ENCODE measurements at regions not wholly inside any gene's neighbourhood (a gene's known extent, or its start where the extent isn't known, plus 50 kb on each side); places are given as distances from the start of the nearest gene placed in this dataset.

DNA sequence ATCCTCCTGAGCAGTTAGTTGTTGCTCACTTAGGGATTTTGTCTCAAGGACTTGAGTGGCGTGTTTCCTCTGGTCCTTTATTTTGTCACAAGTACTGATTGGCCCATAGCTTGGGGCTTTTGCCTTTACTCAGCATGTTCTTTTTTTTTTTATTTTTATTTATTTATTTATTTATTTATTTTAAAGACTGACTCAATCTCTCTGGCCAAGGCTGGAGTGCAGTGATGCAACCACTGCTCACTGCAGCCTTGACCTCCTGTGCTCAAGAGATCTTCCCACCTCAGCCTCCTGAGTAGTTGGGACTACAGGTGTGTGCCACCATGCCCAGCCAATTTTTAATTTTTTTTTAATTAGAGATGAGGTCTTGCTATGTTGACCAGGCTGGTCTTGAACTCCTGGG, 223.9 kb upstream of the TPM1 start:
- Histone ChIP-seq H3K9me3 (no peaks in the 10 kb centered on the region), H3K36me3 (peaks cover 14 to 38% of the 10 kb centered on the region in 2 donors), H3K4me1 (no peaks in the 10 kb centered on the region), H3K27ac (no peak overlapping the region), H3K4me3 (no peak overlapping the region), H3K27me3 (no peaks in the 10 kb centered on the region)
- no peak for DNase-seq (ENCODE audit: low spot score in 2 of 2)
- intact Hi-C loops (cut with DNase I) = no loop called here
- TF ChIP-seq, protein P1, sequence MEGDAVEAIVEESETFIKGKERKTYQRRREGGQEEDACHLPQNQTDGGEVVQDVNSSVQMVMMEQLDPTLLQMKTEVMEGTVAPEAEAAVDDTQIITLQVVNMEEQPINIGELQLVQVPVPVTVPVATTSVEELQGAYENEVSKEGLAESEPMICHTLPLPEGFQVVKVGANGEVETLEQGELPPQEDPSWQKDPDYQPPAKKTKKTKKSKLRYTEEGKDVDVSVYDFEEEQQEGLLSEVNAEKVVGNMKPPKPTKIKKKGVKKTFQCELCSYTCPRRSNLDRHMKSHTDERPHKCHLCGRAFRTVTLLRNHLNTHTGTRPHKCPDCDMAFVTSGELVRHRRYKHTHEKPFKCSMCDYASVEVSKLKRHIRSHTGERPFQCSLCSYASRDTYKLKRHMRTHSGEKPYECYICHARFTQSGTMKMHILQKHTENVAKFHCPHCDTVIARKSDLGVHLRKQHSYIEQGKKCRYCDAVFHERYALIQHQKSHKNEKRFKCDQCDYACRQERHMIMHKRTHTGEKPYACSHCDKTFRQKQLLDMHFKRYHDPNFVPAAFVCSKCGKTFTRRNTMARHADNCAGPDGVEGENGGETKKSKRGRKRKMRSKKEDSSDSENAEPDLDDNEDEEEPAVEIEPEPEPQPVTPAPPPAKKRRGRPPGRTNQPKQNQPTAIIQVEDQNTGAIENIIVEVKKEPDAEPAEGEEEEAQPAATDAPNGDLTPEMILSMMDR (IDR thresholded peaks at IDR 0.05) = no peak

DNA sequence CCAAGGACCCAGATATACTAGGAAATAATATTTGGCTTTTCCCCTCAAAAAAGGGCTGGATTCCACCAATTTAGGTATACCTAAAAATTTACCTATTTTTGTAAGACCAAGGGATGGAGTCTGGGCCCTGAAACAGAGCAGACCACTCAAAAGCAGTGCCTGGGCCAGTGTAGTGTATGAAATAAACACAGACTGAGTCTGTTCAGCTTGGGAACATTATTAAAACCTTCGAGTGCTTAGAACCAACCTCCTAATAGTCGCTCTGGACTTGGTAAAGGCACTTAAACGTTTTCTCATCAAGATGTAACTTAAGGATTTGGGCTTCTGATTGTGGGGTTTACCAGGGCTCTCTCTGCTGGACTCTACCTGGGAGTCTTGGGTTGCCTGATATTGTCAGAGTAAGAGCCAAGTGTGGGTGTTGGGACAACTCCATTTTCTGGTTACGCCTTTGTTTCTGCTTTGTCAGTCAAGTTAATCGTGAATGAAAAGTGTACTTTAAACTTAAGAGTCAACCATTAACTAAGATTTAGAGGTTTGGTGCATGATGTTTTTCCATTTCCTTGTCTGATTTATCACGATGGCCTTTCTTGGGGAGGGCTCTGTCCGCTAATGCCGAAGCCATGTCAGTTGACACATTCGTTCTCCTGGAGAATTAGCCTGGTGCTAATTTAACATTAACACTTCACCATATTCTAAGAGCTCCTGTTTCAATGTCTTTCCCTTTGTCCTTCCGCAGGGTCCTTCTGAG, 221.0 kb upstream of the TPM1 start:
- H3K27ac ChIP-seq = no peak overlapping the region
- H3K4me3 ChIP-seq = no peak overlapping the region
- TF ChIP-seq, protein P1 (IDR thresholded peaks at IDR 0.05) = no peak
- no peaks in the 10 kb centered on the region for H3K9me3 ChIP-seq
- H3K4me1 ChIP-seq = no peaks in the 10 kb centered on the region
- H3K27me3 ChIP-seq = no peaks in the 10 kb centered on the region
- DNase-seq (ENCODE audit: low spot score in 2 of 2) = no peak
- intact Hi-C loops (cut with DNase I) = no loop called here
- peaks cover 14 to 35% of the 10 kb centered on the region in 2 donors for H3K36me3 ChIP-seq

DNA sequence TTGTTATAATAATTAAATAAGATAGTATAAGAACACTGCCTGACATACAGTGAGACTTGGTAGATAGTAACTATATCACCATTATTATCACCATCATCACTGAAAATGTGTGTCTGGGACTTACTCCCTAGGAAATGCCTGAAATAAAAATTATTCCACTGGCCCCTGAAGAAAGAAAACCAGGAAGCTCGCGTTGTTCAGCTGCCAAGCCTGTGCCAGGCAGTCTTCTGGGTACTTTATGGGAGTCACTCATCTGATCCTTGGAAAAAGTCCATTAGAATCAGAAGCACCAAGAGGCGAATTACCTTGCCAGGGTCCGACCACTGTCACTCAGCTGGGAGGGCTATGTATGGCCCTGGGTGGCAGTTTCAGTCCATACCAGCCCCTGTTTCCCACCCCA, 220.3 kb upstream of the TPM1 start:
- no peaks in the 10 kb centered on the region for H3K9me3 ChIP-seq
- no peak overlapping the region for H3K27ac ChIP-seq
- intact Hi-C loops (cut with DNase I) = no loop called here
- H3K36me3 ChIP-seq = peaks cover 14 to 35% of the 10 kb centered on the region in 2 donors
- TF ChIP-seq, protein P1 (IDR thresholded peaks at IDR 0.05) = no peak
- no peaks in the 10 kb centered on the region for H3K27me3 ChIP-seq
- H3K4me3 ChIP-seq = no peak overlapping the region
- DNase-seq (ENCODE audit: low spot score in 2 of 2) = no peak
- no peaks in the 10 kb centered on the region for H3K4me1 ChIP-seq

DNA sequence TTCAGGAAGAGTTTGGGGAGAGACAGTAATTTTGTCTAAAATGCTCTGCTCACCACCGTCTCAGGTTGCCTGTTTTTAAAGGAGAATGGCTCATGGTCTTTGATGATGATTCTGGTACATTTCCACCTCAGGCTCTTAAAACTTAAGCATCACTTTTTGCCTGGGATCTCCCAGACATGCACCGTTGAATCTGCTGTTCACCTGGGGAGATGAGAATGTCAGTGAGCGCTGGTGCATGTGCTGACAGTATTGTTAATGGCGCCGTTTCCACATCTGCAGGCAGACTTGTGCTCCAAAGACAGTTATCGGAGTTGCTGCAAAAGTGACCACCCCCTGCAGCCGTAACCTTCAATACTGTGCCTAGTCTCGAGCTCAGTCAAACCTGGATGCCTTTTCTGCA, 219.0 kb upstream of the TPM1 start:
- no peaks in the 10 kb centered on the region for H3K9me3 ChIP-seq
- H3K36me3 ChIP-seq = peaks cover 14 to 35% of the 10 kb centered on the region in 2 donors
- no peak overlapping the region for H3K27ac ChIP-seq
- DNase-seq (ENCODE audit: low spot score in 2 of 2) = no peak
- TF ChIP-seq, protein P1 (IDR thresholded peaks at IDR 0.05) = no peak
- no peak overlapping the region for H3K4me3 ChIP-seq
- H3K27me3 ChIP-seq = no peaks in the 10 kb centered on the region
- no peaks in the 10 kb centered on the region for H3K4me1 ChIP-seq
- intact Hi-C loops (cut with DNase I) = no loop called here

DNA sequence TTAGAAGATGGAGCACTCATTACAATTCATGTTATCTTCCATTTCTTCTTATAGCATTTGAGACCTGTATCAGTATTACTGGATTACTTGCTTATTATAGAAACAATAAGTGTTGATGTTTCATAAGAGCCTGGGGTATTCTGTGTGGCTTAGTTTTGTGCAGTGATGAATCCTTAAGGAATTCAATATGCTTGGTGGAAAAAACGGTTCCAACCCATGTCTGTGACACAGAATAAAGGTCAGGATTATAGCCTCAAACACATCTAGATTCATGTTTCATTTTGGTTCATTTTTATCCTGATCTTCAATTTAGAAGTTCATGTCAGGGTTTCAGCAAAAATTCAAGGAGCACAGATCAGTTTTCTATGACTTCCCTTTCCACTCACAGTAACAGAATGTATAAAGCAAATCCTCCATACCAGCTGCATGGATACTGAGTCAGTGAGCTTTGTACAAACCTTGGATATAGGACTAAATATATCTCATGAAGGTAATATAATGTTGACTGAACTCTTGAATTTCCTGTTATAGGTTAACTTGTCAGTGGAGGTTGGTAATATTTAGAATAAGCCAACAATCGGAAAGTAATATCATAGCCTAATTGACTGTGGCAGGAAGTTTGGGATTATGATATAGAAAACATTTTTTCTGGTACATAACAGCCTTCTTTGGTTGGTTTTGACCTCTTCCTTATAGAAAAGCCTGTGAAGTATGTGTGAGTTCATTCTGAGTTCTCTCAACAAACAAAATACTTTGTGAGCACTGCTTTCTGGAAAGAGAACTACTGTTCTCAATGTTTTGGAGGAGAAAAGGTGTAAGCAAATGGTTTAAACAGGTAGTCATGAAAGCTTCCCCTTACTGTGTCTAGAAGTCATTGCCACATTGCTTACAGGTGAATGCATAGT, 218.2 kb upstream of the TPM1 start:
- Histone ChIP-seq H3K27me3 (no peaks in the 10 kb centered on the region), H3K4me1 (no peaks in the 10 kb centered on the region), H3K9me3 (no peaks in the 10 kb centered on the region), H3K36me3 (peaks cover 13 to 33% of the 10 kb centered on the region in 2 donors), H3K4me3 (no peak overlapping the region), H3K27ac (no peak overlapping the region)
- TF ChIP-seq, protein P1 (IDR thresholded peaks at IDR 0.05) = no peak
- intact Hi-C loops (cut with DNase I) = no loop called here
- DNase-seq (ENCODE audit: low spot score in 2 of 2) = no peak

Data from ascending aorta (tissue), 2 donors.